Ovary (tissue), 7 donors: ENCODE measurements at regions not wholly inside any gene's neighbourhood (a gene's known extent, or its start where the extent isn't known, plus 50 kb on each side); places are given as distances from the start of the nearest gene placed in this dataset.

Experiments used
- DNase-seq, 5 donors: peaks; one replicate each; pipeline ENCODE4 v3.0.0-alpha.2; 2019 to 2020
- H3K27ac ChIP-seq, 2 donors: fragments of 200-600 bp; one replicate each; pipeline versions ENCODE4 v1.5.1 to v1.8.0; 2019 to 2022
- H3K27me3 ChIP-seq: fragments of 200-600 bp; one replicate; pipeline ENCODE4 v1.8.0; 2022
- H3K36me3 ChIP-seq: fragments of 200-600 bp; sonication (generic); one replicate; pipeline ENCODE4 v1.5.1; 2019
- H3K4me1 ChIP-seq: one replicate; pipeline ENCODE4 v1.8.1; 2013; ENCODE audit warnings: mild to moderate bottlenecking, moderate library complexity; ENCODE audit not compliant: insufficient read depth
- H3K4me3 ChIP-seq: fragments of 200-600 bp; sonication (generic); one replicate; pipeline ENCODE4 v1.5.1; 2017
- H3K9me3 ChIP-seq, 2 donors: fragments of 200-600 bp in 1 of 2; sonication (generic) in 1 of 2; one replicate each; pipeline versions ENCODE4 v1.5.1 to v1.8.1; 2013 to 2019; ENCODE audit warnings: mild to moderate bottlenecking in 1 of 2, moderate library complexity in 1 of 2
- EP300 ChIP-seq: sonication (generic); formaldehyde crosslinking; IDR thresholded peaks from one replicate; pipeline ENCODE4 v1.6.1; 2017; ENCODE audit warnings: antibody characterized with exemption
- POLR2A ChIP-seq: fragments of 450-650 bp; IDR thresholded peaks from one replicate; pipeline ENCODE4 v1.6.1; 2017; ENCODE audit warnings: antibody characterized with exemption, mild to moderate bottlenecking, moderate library complexity
- WGBS, 3 donors: extraction: QIAGEN DNeasy Blood & Tissue Kit in 1 of 3; methylation state at CpG; one replicate each; pipeline versions ENCODE4 v1.1.5 to v1.1.7; 2013 to 2017; 5-methylcytosine and 5-hydroxymethylcytosine counted together
- intact Hi-C, 4 donors: fragments of 100-400 bp; cut with DNase I; formaldehyde crosslinking; loops; one replicate each; pipeline versions ENCODE4 v1.11.0 to v1.15.1; 2022 to 2023
- TF ChIP-seq, protein P1 (sequence below), 3 donors: fragments of 450-650 bp in 2 of 3; fragments of 200-600 bp in 1 of 3; IDR thresholded peaks; one replicate each; pipeline versions ENCODE4 v1.5.1 to v1.8.0; 2016 to 2022; ENCODE audit warnings: antibody characterized with exemption in 3 of 3, mild to moderate bottlenecking in 1 of 3
- donor health status: DM: no; HTN: no; CAD: no; lungs with moderate emphysema.
- donor health status: DM: no; HTN: no; CAD: no.
- donor health status: Bipolar disorder and iron deficiency.
- donor health status: DM: no; HTN: no; CAD: no.
- donor health status: DM: yes; HTN: yes; CAD: no.

DNA sequence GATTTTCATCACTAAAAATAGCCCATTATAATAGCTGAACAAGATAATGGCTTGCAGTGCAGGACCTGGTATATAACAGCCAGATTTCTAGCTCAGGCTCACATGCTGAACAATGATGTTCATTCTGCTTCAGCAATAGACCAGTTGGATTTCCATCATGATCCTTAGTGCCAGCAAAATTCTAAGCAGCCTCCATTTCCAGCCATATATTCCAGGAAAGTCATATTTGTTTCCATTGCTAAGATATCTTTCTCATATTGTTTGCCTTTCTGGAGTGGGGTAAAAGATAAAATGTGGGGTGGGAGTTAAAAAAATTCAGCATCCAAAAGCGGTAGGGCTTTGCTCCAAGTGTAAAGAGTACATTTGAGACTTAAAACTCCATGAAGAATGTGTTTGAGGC, 2344.1 kb downstream of the PCDH7 start:
- no peaks in the 10 kb centered on the region for H3K36me3 ChIP-seq
- H3K27ac ChIP-seq: no peak overlapping the region
- no peak for DNase-seq
- no peaks in the 10 kb centered on the region for H3K4me1 ChIP-seq
- H3K9me3 ChIP-seq: no peaks in the 10 kb centered on the region
- TF ChIP-seq POLR2A (no peak), EP300 (no peak)
- TF ChIP-seq, protein P1, sequence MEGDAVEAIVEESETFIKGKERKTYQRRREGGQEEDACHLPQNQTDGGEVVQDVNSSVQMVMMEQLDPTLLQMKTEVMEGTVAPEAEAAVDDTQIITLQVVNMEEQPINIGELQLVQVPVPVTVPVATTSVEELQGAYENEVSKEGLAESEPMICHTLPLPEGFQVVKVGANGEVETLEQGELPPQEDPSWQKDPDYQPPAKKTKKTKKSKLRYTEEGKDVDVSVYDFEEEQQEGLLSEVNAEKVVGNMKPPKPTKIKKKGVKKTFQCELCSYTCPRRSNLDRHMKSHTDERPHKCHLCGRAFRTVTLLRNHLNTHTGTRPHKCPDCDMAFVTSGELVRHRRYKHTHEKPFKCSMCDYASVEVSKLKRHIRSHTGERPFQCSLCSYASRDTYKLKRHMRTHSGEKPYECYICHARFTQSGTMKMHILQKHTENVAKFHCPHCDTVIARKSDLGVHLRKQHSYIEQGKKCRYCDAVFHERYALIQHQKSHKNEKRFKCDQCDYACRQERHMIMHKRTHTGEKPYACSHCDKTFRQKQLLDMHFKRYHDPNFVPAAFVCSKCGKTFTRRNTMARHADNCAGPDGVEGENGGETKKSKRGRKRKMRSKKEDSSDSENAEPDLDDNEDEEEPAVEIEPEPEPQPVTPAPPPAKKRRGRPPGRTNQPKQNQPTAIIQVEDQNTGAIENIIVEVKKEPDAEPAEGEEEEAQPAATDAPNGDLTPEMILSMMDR (IDR thresholded peaks at IDR 0.05): no peak
- 46 to 77% (median 64%) methylated on average over 1 of the region's 1 CpG for WGBS, 3 donors
- intact Hi-C loops: no loop called here
- no peak overlapping the region for H3K4me3 ChIP-seq
- no peaks in the 10 kb centered on the region for H3K27me3 ChIP-seq

DNA sequence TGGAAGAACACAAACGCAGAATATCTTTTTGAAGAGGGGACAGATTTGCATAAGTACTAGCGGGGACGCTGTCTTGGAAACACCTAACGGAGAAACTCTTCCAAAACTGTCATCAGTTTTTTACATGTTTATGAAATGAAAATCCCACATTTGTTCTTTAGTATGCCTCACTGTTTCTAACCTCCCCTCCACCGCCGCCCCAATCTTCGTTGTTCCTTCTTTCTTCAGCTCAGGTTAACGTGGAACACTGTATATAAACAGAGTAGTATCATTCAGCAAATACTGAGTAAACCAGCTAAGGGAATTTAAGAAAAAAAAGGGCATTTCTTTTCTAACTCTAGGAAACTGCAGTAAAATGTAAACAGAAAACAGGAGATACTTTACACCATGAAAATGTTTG, 2345.6 kb downstream of the PCDH7 start:
- WGBS, 3 donors: 88 to 89% (median 88%) methylated on average over 8 of the region's 8 CpGs
- H3K4me1 ChIP-seq: no peaks in the 10 kb centered on the region
- DNase-seq: no peak
- no peaks in the 10 kb centered on the region for H3K9me3 ChIP-seq
- H3K36me3 ChIP-seq: no peaks in the 10 kb centered on the region
- H3K4me3 ChIP-seq: no peak overlapping the region
- no peaks in the 10 kb centered on the region for H3K27me3 ChIP-seq
- TF ChIP-seq, protein P1 (IDR thresholded peaks at IDR 0.05): no peak
- TF ChIP-seq POLR2A: no peak
- TF ChIP-seq EP300: no peak
- intact Hi-C loops: no loop called here
- no peak overlapping the region for H3K27ac ChIP-seq

DNA sequence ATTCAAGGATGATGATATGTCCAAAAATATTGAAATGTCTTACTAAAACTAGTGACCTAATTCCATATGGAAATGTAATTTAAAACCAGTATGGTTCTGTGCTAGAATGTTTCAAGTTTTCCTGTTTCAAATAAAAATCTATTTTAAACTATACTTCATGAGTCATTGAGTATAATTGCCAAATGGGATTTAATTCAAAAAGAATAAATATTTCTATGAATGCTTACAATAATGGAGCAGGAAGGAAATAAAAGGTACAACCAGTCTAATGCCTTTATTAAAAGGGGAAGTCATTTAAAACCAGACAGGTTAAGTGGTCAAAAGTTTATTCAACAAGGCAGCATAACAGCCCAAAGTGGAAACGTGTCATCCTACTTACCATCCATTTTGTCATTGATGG, 2347.1 kb downstream of the PCDH7 start:
- DNase-seq: no peak
- H3K9me3 ChIP-seq: no peaks in the 10 kb centered on the region
- no peak overlapping the region for H3K4me3 ChIP-seq
- H3K36me3 ChIP-seq: no peaks in the 10 kb centered on the region
- H3K4me1 ChIP-seq: no peaks in the 10 kb centered on the region
- no peak overlapping the region for H3K27ac ChIP-seq
- intact Hi-C loops: no loop called here
- H3K27me3 ChIP-seq: no peaks in the 10 kb centered on the region
- 56 to 76% (median 64%) methylated on average over 1 of the region's 1 CpG for WGBS, 3 donors
- TF ChIP-seq EP300 (no peak), POLR2A (no peak)
- TF ChIP-seq, protein P1 (IDR thresholded peaks at IDR 0.05): no peak

DNA sequence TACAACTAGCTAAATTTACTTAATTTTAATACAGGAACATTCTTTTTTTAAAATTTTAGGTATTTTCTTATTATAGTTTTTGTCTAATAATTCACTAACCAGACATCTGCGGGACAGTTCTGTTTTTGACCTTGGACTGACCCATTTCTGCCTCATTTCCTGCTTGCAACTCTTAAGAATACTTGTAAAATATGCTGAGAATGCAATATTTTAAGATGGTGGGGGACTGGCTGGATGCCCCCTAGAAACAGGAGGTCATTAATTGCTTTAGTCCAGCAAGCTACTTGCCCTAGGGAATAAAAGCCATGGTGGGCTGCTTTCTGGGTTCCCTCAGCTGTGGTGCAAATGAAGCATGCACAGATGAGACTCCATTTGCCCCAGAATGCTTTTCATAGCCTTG, 2348.4 kb downstream of the PCDH7 start:
- H3K36me3 ChIP-seq: no peaks in the 10 kb centered on the region
- DNase-seq: no peak
- no peak overlapping the region for H3K27ac ChIP-seq
- H3K27me3 ChIP-seq: no peaks in the 10 kb centered on the region
- H3K4me1 ChIP-seq: no peaks in the 10 kb centered on the region
- intact Hi-C loops: no loop called here
- WGBS, 3 donors: 61 to 81% (median 62%) methylated on average over 1 of the region's 1 CpG
- H3K4me3 ChIP-seq: no peak overlapping the region
- TF ChIP-seq EP300 (no peak), POLR2A (no peak)
- TF ChIP-seq, protein P1 (IDR thresholded peaks at IDR 0.05): no peak
- no peaks in the 10 kb centered on the region for H3K9me3 ChIP-seq

DNA sequence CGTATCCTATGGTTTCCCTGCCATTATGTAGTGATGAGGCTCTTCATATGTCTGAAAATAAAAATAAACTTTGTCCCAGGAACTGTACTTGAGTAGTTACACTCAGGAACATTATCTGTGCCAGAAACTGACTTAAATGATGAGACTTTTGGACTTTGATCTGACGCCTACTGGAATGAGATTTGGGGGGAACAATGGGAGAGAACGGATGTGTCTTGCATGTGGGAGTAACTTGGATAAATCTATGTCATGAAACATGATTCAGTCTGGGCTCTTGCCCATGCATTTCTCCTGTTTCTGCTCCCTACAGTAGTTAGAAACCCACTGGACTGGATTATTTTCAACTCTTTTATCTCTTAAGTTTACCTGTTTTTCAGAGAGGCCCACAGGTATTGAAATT, 2351.4 kb downstream of the PCDH7 start:
- WGBS, 3 donors: 18 to 31% (median 29%) methylated on average over 3 of the region's 3 CpGs
- intact Hi-C loops: no loop called here

More for the DNA sequence above, 2351.4 kb downstream of the PCDH7 start:
- no peak overlapping the region for H3K4me3 ChIP-seq
- TF ChIP-seq POLR2A (no peak), EP300 (no peak)
- TF ChIP-seq, protein P1 (IDR thresholded peaks at IDR 0.05): no peak
- H3K27me3 ChIP-seq: no peaks in the 10 kb centered on the region
- DNase-seq: no peak
- H3K36me3 ChIP-seq: no peaks in the 10 kb centered on the region
- H3K27ac ChIP-seq: no peak overlapping the region
- H3K9me3 ChIP-seq: no peaks in the 10 kb centered on the region
- no peaks in the 10 kb centered on the region for H3K4me1 ChIP-seq
